ENCODE measurements at regions not wholly inside any gene's neighbourhood (a gene's known extent, or its start where the extent isn't known, plus 50 kb on each side); places are given as distances from the start of the nearest gene placed in this dataset.

DNA sequence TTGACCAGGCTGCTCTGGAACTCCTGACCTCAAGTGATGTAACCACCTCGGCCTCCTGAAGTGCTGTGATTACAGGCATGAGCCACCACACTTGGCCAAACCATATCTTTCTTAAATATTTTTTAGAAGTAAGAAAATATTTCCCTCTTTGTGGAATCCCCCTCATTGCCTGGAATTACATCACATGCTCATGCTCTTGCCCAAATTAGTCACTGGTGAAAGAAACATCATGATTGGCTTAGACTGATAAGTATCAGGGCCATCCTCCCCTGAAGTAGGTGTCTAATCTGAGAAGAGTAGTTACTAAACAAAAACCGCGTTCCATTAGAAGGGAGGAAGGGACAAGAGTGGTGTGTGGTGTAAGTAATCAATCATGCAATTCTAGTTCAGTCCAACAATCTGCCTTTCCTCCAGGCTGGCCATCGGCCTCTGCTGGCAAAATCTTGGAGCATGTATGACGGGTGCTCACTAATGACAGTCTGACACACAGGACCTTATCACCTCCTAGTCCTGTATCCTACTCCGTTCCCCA lies 52.3 kb upstream of the SCG2 start:
- TF ChIP-seq, protein P1, sequence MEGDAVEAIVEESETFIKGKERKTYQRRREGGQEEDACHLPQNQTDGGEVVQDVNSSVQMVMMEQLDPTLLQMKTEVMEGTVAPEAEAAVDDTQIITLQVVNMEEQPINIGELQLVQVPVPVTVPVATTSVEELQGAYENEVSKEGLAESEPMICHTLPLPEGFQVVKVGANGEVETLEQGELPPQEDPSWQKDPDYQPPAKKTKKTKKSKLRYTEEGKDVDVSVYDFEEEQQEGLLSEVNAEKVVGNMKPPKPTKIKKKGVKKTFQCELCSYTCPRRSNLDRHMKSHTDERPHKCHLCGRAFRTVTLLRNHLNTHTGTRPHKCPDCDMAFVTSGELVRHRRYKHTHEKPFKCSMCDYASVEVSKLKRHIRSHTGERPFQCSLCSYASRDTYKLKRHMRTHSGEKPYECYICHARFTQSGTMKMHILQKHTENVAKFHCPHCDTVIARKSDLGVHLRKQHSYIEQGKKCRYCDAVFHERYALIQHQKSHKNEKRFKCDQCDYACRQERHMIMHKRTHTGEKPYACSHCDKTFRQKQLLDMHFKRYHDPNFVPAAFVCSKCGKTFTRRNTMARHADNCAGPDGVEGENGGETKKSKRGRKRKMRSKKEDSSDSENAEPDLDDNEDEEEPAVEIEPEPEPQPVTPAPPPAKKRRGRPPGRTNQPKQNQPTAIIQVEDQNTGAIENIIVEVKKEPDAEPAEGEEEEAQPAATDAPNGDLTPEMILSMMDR (IDR thresholded peaks at IDR 0.05; ENCODE audit: insufficient read depth, low read length), result no peak
- no peak for TF ChIP-seq POLR2AphosphoS5 (IDR thresholded peaks at IDR 0.05; ENCODE audit: low read depth)
